PFSK-1 (cell line): ENCODE measurements at regions not wholly inside any gene's neighbourhood (a gene's known extent, or its start where the extent isn't known, plus 50 kb on each side); places are given as distances from the start of the nearest gene placed in this dataset.

ENCODE experiments used
- POLR2AphosphoS5 ChIP-seq: IDR thresholded peaks from 2 replicates; pipeline ENCODE4 v1.6.1; 2012; ENCODE audit warnings: low read depth, mild to moderate bottlenecking, control low read depth, low read length, moderate library complexity
- SIN3A ChIP-seq: IDR thresholded peaks from 2 replicates; pipeline ENCODE4 v1.6.1; 2012; ENCODE audit warnings: mild to moderate bottlenecking, low read length, moderate library complexity, borderline replicate concordance; ENCODE audit not compliant: insufficient read depth
- TAF1 ChIP-seq: IDR thresholded peaks from 2 replicates; pipeline ENCODE4 v1.6.1; 2012; ENCODE audit warnings: low read length, control low read depth, borderline replicate concordance; ENCODE audit not compliant: insufficient read depth
- TF ChIP-seq, protein P1 (sequence below), 2 experiments: IDR thresholded peaks; 2 replicates each; pipeline versions ENCODE4 v1.6.1 to v1.8.0; 2011 to 2012; ENCODE audit warnings: low read depth in 2 of 2, low read length in 2 of 2, control low read depth in 1 of 2, inconsistent platforms in 1 of 2, mild to moderate bottlenecking in 1 of 2, moderate library complexity in 1 of 2; ENCODE audit not compliant: insufficient read depth in 1 of 2

DNA sequence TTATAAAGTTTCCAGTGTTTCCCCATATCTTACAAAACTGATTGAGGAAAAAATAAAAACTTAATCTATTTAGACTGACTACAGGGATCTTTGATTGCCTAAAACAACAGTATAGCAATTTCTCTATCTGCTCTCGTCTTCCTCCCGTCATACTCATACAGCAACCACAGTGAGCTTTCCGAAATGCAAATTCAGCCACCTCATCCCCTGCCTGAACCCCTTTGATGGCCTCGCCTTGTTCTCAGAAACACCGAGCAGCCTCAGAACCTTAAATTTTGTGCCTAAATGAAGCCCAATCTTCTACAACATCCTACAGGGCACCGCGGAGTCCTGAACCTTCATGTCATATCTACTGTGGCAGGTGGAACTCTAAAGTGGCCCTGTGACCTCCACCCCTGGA lies 223.7 kb upstream of the TMEM132C start:
- TF ChIP-seq POLR2AphosphoS5: no peak
- TF ChIP-seq SIN3A: no peak
- no peak for TF ChIP-seq TAF1
- TF ChIP-seq, protein P1, sequence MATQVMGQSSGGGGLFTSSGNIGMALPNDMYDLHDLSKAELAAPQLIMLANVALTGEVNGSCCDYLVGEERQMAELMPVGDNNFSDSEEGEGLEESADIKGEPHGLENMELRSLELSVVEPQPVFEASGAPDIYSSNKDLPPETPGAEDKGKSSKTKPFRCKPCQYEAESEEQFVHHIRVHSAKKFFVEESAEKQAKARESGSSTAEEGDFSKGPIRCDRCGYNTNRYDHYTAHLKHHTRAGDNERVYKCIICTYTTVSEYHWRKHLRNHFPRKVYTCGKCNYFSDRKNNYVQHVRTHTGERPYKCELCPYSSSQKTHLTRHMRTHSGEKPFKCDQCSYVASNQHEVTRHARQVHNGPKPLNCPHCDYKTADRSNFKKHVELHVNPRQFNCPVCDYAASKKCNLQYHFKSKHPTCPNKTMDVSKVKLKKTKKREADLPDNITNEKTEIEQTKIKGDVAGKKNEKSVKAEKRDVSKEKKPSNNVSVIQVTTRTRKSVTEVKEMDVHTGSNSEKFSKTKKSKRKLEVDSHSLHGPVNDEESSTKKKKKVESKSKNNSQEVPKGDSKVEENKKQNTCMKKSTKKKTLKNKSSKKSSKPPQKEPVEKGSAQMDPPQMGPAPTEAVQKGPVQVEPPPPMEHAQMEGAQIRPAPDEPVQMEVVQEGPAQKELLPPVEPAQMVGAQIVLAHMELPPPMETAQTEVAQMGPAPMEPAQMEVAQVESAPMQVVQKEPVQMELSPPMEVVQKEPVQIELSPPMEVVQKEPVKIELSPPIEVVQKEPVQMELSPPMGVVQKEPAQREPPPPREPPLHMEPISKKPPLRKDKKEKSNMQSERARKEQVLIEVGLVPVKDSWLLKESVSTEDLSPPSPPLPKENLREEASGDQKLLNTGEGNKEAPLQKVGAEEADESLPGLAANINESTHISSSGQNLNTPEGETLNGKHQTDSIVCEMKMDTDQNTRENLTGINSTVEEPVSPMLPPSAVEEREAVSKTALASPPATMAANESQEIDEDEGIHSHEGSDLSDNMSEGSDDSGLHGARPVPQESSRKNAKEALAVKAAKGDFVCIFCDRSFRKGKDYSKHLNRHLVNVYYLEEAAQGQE (IDR thresholded peaks at IDR 0.05; ENCODE audit: insufficient read depth in 1 of 2, low read depth in 2 of 2, low read length in 2 of 2): no peak
